H9 (cell line): ENCODE measurements at regions not wholly inside any gene's neighbourhood (a gene's known extent, or its start where the extent isn't known, plus 50 kb on each side); places are given as distances from the start of the nearest gene placed in this dataset.

Experiments
- DNase-seq: peaks from one replicate; pipeline ENCODE4 v3.0.0-alpha.2; 2017
- H2AFZ ChIP-seq: one replicate; pipeline ENCODE4 v1.6.1; 2013; ENCODE audit warnings: mild to moderate bottlenecking, low read length, control low read depth, moderate library complexity
- H2AK5ac ChIP-seq: 2 replicates; pipeline ENCODE4 v1.6.1; 2013; ENCODE audit warnings: low read length, control low read depth, mixed read lengths; ENCODE audit not compliant: insufficient read length
- H2BK120ac ChIP-seq: one replicate; pipeline ENCODE4 v1.6.1; 2013; ENCODE audit warnings: low read depth, mild to moderate bottlenecking, low read length, control low read depth, inconsistent platforms; ENCODE audit not compliant: poor library complexity, severe bottlenecking
- H2BK12ac ChIP-seq: 2 replicates; pipeline ENCODE4 v1.6.1; 2013; ENCODE audit warnings: low read length, control low read depth, mixed read lengths, low read depth; ENCODE audit not compliant: insufficient read length
- H2BK15ac ChIP-seq: 2 replicates; pipeline ENCODE4 v1.6.1; 2013; ENCODE audit warnings: low read depth, low read length, control low read depth
- H2BK20ac ChIP-seq: one replicate; pipeline ENCODE4 v1.6.1; 2013; ENCODE audit warnings: low read depth, mild to moderate bottlenecking, low read length, control low read depth, inconsistent platforms; ENCODE audit not compliant: poor library complexity, severe bottlenecking
- H2BK5ac ChIP-seq: 2 replicates; pipeline ENCODE4 v1.6.1; 2013; ENCODE audit warnings: low read length, control low read depth, mixed read lengths; ENCODE audit not compliant: insufficient read length
- H3K14ac ChIP-seq: 2 replicates; pipeline ENCODE4 v1.6.1; 2013; ENCODE audit warnings: low read length, control low read depth; ENCODE audit not compliant: insufficient read depth
- H3K18ac ChIP-seq: 2 replicates; pipeline ENCODE4 v1.6.1; 2013; ENCODE audit warnings: low read depth, mild to moderate bottlenecking, mixed read lengths, low read length, control low read depth; ENCODE audit not compliant: insufficient read length
- H3K23ac ChIP-seq: 2 replicates; pipeline ENCODE4 v1.6.1; 2013; ENCODE audit warnings: low read length, control low read depth, mixed read lengths, low read depth; ENCODE audit not compliant: insufficient read length
- H3K23me2 ChIP-seq: 2 replicates; pipeline ENCODE4 v1.6.1; 2013; ENCODE audit warnings: low read depth, mild to moderate bottlenecking, mixed read lengths, low read length, control low read depth; ENCODE audit not compliant: insufficient read length, poor library complexity, severe bottlenecking
- H3K27ac ChIP-seq: 2 replicates; pipeline ENCODE4 v1.5.1; 2013; ENCODE audit warnings: low read length, control low read depth, mixed read lengths, low read depth; ENCODE audit not compliant: insufficient read length
- H3K27me3 ChIP-seq: 2 replicates; pipeline ENCODE4 v1.6.1; 2013; ENCODE audit warnings: low read length, control low read depth, inconsistent platforms; ENCODE audit not compliant: insufficient read depth
- H3K4ac ChIP-seq: 2 replicates; pipeline ENCODE4 v1.6.1; 2013; ENCODE audit warnings: low read depth, mild to moderate bottlenecking, control low read depth, inconsistent platforms, low read length, moderate library complexity
- H3K4me1 ChIP-seq: 2 replicates; pipeline ENCODE4 v1.6.1; 2013; ENCODE audit warnings: low read length, control low read depth, inconsistent platforms; ENCODE audit not compliant: insufficient read depth
- H3K4me2 ChIP-seq: 2 replicates; pipeline ENCODE4 v1.6.1; 2013; ENCODE audit warnings: low read length, control low read depth, mixed read lengths; ENCODE audit not compliant: insufficient read length, insufficient read depth
- H3K56ac ChIP-seq: 2 replicates; pipeline ENCODE4 v1.6.1; 2013; ENCODE audit warnings: low read depth, mild to moderate bottlenecking, mixed read lengths, low read length, control low read depth; ENCODE audit not compliant: insufficient read length
- H3K79me1 ChIP-seq: 2 replicates; pipeline ENCODE4 v1.6.1; 2013; ENCODE audit warnings: low read depth, mild to moderate bottlenecking, moderate library complexity, low read length, control low read depth, inconsistent platforms; ENCODE audit not compliant: insufficient read depth, poor library complexity, severe bottlenecking
- H3K79me2 ChIP-seq: 2 replicates; pipeline ENCODE4 v1.6.1; 2013; ENCODE audit warnings: low read length, control low read depth, inconsistent platforms; ENCODE audit not compliant: insufficient read depth
- H3K9ac ChIP-seq: 2 replicates; pipeline ENCODE4 v1.6.1; 2013; ENCODE audit warnings: low read length, control low read depth, mixed read lengths; ENCODE audit not compliant: insufficient read length; ENCODE audit errors: extremely low read depth
- H3K9me3 ChIP-seq: one replicate; pipeline ENCODE4 v1.6.1; 2013; ENCODE audit warnings: low read depth, low read length, inconsistent platforms; ENCODE audit not compliant: control insufficient read depth
- H3T11ph ChIP-seq: one replicate; pipeline ENCODE4 v1.6.1; 2013; ENCODE audit warnings: mild to moderate bottlenecking, low read length, control low read depth, inconsistent platforms
- H4K20me1 ChIP-seq: one replicate; pipeline ENCODE4 v1.6.1; 2013; ENCODE audit not compliant: control insufficient read depth, insufficient read length, insufficient read depth
- H4K5ac ChIP-seq: 2 replicates; pipeline ENCODE4 v1.6.1; 2013; ENCODE audit warnings: low read depth, mild to moderate bottlenecking, mixed read lengths, low read length, control low read depth; ENCODE audit not compliant: insufficient read length
- H4K8ac ChIP-seq: replicated peaks from 2 replicates; pipeline ENCODE4 v1.6.1; 2013; ENCODE audit warnings: low read length, control low read depth, mixed read lengths, low read depth; ENCODE audit not compliant: insufficient read length
- H4K91ac ChIP-seq: 2 replicates; pipeline ENCODE4 v1.6.1; 2013; ENCODE audit warnings: low read depth, mild to moderate bottlenecking, moderate library complexity, mixed read lengths, low read length, control low read depth; ENCODE audit not compliant: insufficient read length
- H3K27ac Mint-ChIP-seq, 3 experiments: 2 replicates in 2 of 3; 3 replicates in 1 of 3; pipeline ENCODE4 v1.8.0; 2020 to 2021; ENCODE audit warnings: mixed read lengths in 3 of 3, mild to moderate bottlenecking in 1 of 3, moderate library complexity in 1 of 3
- H3K27me3 Mint-ChIP-seq: 2 replicates; pipeline ENCODE4 v1.8.0; 2021; ENCODE audit warnings: low read depth, mild to moderate bottlenecking, moderate library complexity, mixed read lengths
- H3K36me3 Mint-ChIP-seq, 3 experiments: 2 replicates in 2 of 3; 3 replicates in 1 of 3; pipeline ENCODE4 v1.8.0; 2020 to 2021; ENCODE audit warnings: low read depth in 3 of 3, mixed read lengths in 3 of 3; ENCODE audit not compliant: insufficient read depth in 1 of 3
- H3K4me1 Mint-ChIP-seq, 2 experiments: 2 replicates each; pipeline ENCODE4 v1.8.0; 2020; ENCODE audit warnings: mixed read lengths in 2 of 2
- H3K4me3 Mint-ChIP-seq, 2 experiments: 2 replicates in 1 of 2; 3 replicates in 1 of 2; pipeline ENCODE4 v1.8.0; 2020 to 2021; ENCODE audit warnings: mild to moderate bottlenecking in 2 of 2, mixed read lengths in 2 of 2, moderate library complexity in 1 of 2
- H3K9me3 Mint-ChIP-seq, 2 experiments: 2 replicates in 1 of 2; 3 replicates in 1 of 2; pipeline ENCODE4 v1.8.0; 2020; ENCODE audit warnings: mild to moderate bottlenecking in 2 of 2, mixed read lengths in 2 of 2, moderate library complexity in 1 of 2
- CTCF ChIP-seq: fragments of 200-600 bp; sonication (generic); conservative IDR thresholded peaks from 3 replicates; pipeline ENCODE4 v1.8.0; 2021; ENCODE audit warnings: antibody characterized with exemption, mild to moderate bottlenecking
- WGBS: extraction: QIAGEN DNeasy Blood & Tissue Kit; methylation state at CpG from one replicate; pipeline ENCODE4 v1.1.7; 2013; ENCODE audit warnings: missing lambda C conversion rate, low lambda C conversion rate, mixed read lengths; ENCODE audit not compliant: insufficient read length; ENCODE audit errors: extremely low coverage; 5-methylcytosine and 5-hydroxymethylcytosine counted together

- no peaks in the 10 kb centered on the region for H3K27me3 ChIP-seq
- no peaks in the 10 kb centered on the region for H3K79me2 ChIP-seq
- no peak overlapping the region for H3K27ac Mint-ChIP-seq
- no peak for TF ChIP-seq CTCF
- no peak overlapping the region for H4K91ac ChIP-seq
- no peaks in the 10 kb centered on the region for H3K23me2 ChIP-seq
- no peaks in the 10 kb centered on the region for H3K9me3 ChIP-seq
- no peak for DNase-seq
- H3K14ac ChIP-seq, result no peak overlapping the region
- H2AK5ac ChIP-seq, result no peak overlapping the region
- H3K27ac ChIP-seq, result no peak overlapping the region
- H3K9me3 Mint-ChIP-seq, result no peaks in the 10 kb centered on the region
- H3K4ac ChIP-seq, result no peak overlapping the region
- H3T11ph ChIP-seq, result no peak overlapping the region
- H3K36me3 Mint-ChIP-seq, result no peaks in the 10 kb centered on the region
- no peak overlapping the region for H2AFZ ChIP-seq
- H4K20me1 ChIP-seq, result no peaks in the 10 kb centered on the region
- no peak overlapping the region for H3K4me3 Mint-ChIP-seq
- no peaks in the 10 kb centered on the region for H3K27me3 Mint-ChIP-seq
- H2BK5ac ChIP-seq, result no peak overlapping the region
- H3K79me1 ChIP-seq, result no peaks in the 10 kb centered on the region
- no CpG with 5 or more reads among the region's 2 CpGs for WGBS
- H4K5ac ChIP-seq, result no peak overlapping the region
- no peak overlapping the region for H3K23ac ChIP-seq
- no peak overlapping the region for H2BK20ac ChIP-seq
- no peak overlapping the region for H2BK120ac ChIP-seq
- H3K4me1 Mint-ChIP-seq, result peaks cover 37 to 45% of the 10 kb centered on the region in 2 experiments
- peaks cover 2% of the 10 kb centered on the region for H3K4me1 ChIP-seq
- H2BK12ac ChIP-seq, result no peak overlapping the region
- H4K8ac ChIP-seq, result no peak overlapping the region
- no peak overlapping the region for H3K18ac ChIP-seq
- no peak overlapping the region for H2BK15ac ChIP-seq
- H3K4me2 ChIP-seq, result no peak overlapping the region
- no peak overlapping the region for H3K9ac ChIP-seq
- no peak overlapping the region for H3K56ac ChIP-seq
Measured at GRCh38 chr10:14412624-14413023, 81.9 kb upstream of the FRMD4A start.
